ENCODE measurements at regions not wholly inside any gene's neighbourhood (a gene's known extent, or its start where the extent isn't known, plus 50 kb on each side); places are given as distances from the start of the nearest gene placed in this dataset.

GRCh38 chr10:125475815-125476214, 207.1 kb downstream of the TEX36 start:
- TF ChIP-seq SP1 (IDR thresholded peaks at IDR 0.05) (no peak), LEF1 (IDR thresholded peaks at IDR 0.05; ENCODE audit: borderline replicate concordance) (no peak), NFRKB (IDR thresholded peaks at IDR 0.05) (no peak), BHLHE40 (IDR thresholded peaks at IDR 0.05; ENCODE audit: borderline replicate concordance) (no peak), FOXA1 (IDR thresholded peaks at IDR 0.05) (no peak), FOXK2 (IDR thresholded peaks at IDR 0.05) (no peak)
